Body of pancreas (tissue), 4 donors: ENCODE measurements at regions not wholly inside any gene's neighbourhood (a gene's known extent, or its start where the extent isn't known, plus 50 kb on each side); places are given as distances from the start of the nearest gene placed in this dataset.

Experiments used
- ATAC-seq: fragments of 150-250 bp; one replicate; pipeline ENCODE4 v1.9.1; 2016
- DNase-seq, 4 donors: peaks; one replicate each; pipeline ENCODE4 v3.0.0-alpha.2; 2019
- H3K27ac ChIP-seq, 4 donors: fragments of 200-600 bp; sonication (generic); 1 replicate in 3 of 4; 2 replicates in 1 of 4; pipeline versions ENCODE4 v1.5.1 to v1.6.1; 2016 to 2019; ENCODE audit warnings: mild to moderate bottlenecking in 1 of 4, mixed read lengths in 1 of 4, moderate library complexity in 1 of 4
- H3K27me3 ChIP-seq, 2 donors: fragments of 200-600 bp; sonication (generic); one replicate each; pipeline ENCODE4 v1.6.0; 2016; ENCODE audit warnings: mild to moderate bottlenecking in 1 of 2
- H3K36me3 ChIP-seq, 2 donors: fragments of 200-600 bp; sonication (generic); replicated peaks in 1 of 2; 2 replicates each; pipeline ENCODE4 v1.5.1; 2016; ENCODE audit warnings: low read depth in 2 of 2; ENCODE audit not compliant: insufficient read depth in 1 of 2
- H3K4me1 ChIP-seq: fragments of 200-600 bp; sonication (generic); one replicate; pipeline ENCODE4 v1.6.0; 2016
- H3K4me3 ChIP-seq, 2 donors: fragments of 200-600 bp; sonication (generic); 1 replicate in 1 of 2; 2 replicates in 1 of 2; pipeline ENCODE4 v1.5.1; 2016 to 2019
- H3K9me3 ChIP-seq, 3 donors: fragments of 200-600 bp; sonication (generic); 1 replicate in 2 of 3; 2 replicates in 1 of 3; pipeline ENCODE4 v1.5.1; 2016
- CTCF ChIP-seq, 7 experiments: fragments of 450-650 bp in 4 of 7; fragments of 200-600 bp in 3 of 7; sonication (generic) in 3 of 7; IDR thresholded peaks; one replicate each; pipeline ENCODE4 v1.5.1; 2016 to 2019; ENCODE audit warnings: antibody characterized with exemption in 7 of 7
- POLR2A ChIP-seq, 3 donors: fragments of 450-650 bp; IDR thresholded peaks; one replicate each; pipeline ENCODE4 v1.6.1; 2016; ENCODE audit warnings: antibody characterized with exemption in 3 of 3, mild to moderate bottlenecking in 2 of 3
- WGBS, 2 donors: methylation state at CpG; one replicate each; pipeline ENCODE4 v1.1.5; 2017; 5-methylcytosine and 5-hydroxymethylcytosine counted together
- intact Hi-C: fragments of 100-400 bp; cut with DNase I; formaldehyde crosslinking; loops from one replicate; pipeline ENCODE4 v1.15.1; 2023

- intact Hi-C loops = no loop called here
- 33 to 39% methylated on average over 2 of the region's 2 CpGs for WGBS, 2 donors
- Histone ChIP-seq H3K4me3 (no peak overlapping the region), H3K36me3 (no peaks in the 10 kb centered on the region), H3K27me3 (no peaks in the 10 kb centered on the region), H3K27ac (no peak overlapping the region), H3K4me1 (no peaks in the 10 kb centered on the region), H3K9me3 (no peaks in the 10 kb centered on the region)
- TF ChIP-seq POLR2A (IDR thresholded peaks at IDR 0.05) (no peak), CTCF (IDR thresholded peaks at IDR 0.05) (no peak)
- DNase-seq (no peak), ATAC-seq (no peak)
These were observed 302.0 kb upstream of the CHRM2 start for GRCh38 chr7:136566491-136566890.

GRCh38 chr7:136555933-136556332 is 312.5 kb upstream of the CHRM2 start:
- no peaks in the 10 kb centered on the region for H3K4me1 ChIP-seq
- no peak overlapping the region for H3K27ac ChIP-seq
- H3K36me3 ChIP-seq = no peaks in the 10 kb centered on the region
- no peak overlapping the region for H3K4me3 ChIP-seq
- no peaks in the 10 kb centered on the region for H3K9me3 ChIP-seq
- 54% methylated on average over 5 of the region's 5 CpGs for WGBS, 2 donors
- DNase-seq (no peak), ATAC-seq (no peak)
- H3K27me3 ChIP-seq = no peaks in the 10 kb centered on the region
- intact Hi-C loops = no loop called here
- TF ChIP-seq CTCF (IDR thresholded peaks at IDR 0.05) (no peak), POLR2A (IDR thresholded peaks at IDR 0.05) (no peak)

- Histone ChIP-seq H3K4me3 (no peak overlapping the region), H3K27me3 (no peaks in the 10 kb centered on the region), H3K36me3 (no peaks in the 10 kb centered on the region), H3K27ac (no peak overlapping the region), H3K9me3 (no peaks in the 10 kb centered on the region), H3K4me1 (no peaks in the 10 kb centered on the region)
- DNase-seq (no peak), ATAC-seq (no peak)
- no peak for TF ChIP-seq CTCF (IDR thresholded peaks at IDR 0.05)
- 77 to 78% methylated on average over 1 of the region's 1 CpG for WGBS, 2 donors
- intact Hi-C loops = no loop called here
These were observed 316.8 kb upstream of the CHRM2 start for GRCh38 chr7:136551618-136552017.

- TF ChIP-seq POLR2A (IDR thresholded peaks at IDR 0.05) (no peak), CTCF (IDR thresholded peaks at IDR 0.05) (no peak)
- 21 to 32% methylated on average over 1 of the region's 1 CpG for WGBS, 2 donors
- DNase-seq (no peak), ATAC-seq (no peak)
- Histone ChIP-seq H3K4me1 (no peaks in the 10 kb centered on the region), H3K9me3 (no peaks in the 10 kb centered on the region), H3K27ac (no peak overlapping the region), H3K27me3 (no peaks in the 10 kb centered on the region), H3K4me3 (no peak overlapping the region), H3K36me3 (no peaks in the 10 kb centered on the region)
- intact Hi-C loops = no loop called here
These were observed 318.7 kb upstream of the CHRM2 start for GRCh38 chr7:136549756-136550155.

- H3K27ac ChIP-seq = no peak overlapping the region
- ATAC-seq = no peak
- WGBS, 2 donors = 61 to 63% methylated on average over 8 of the region's 8 CpGs
- no peaks in the 10 kb centered on the region for H3K9me3 ChIP-seq
- no peak for TF ChIP-seq CTCF (IDR thresholded peaks at IDR 0.05)
- no peak for TF ChIP-seq POLR2A (IDR thresholded peaks at IDR 0.05)
- no peak overlapping the region for H3K4me3 ChIP-seq
- no peak for DNase-seq
- H3K36me3 ChIP-seq = no peaks in the 10 kb centered on the region
- H3K4me1 ChIP-seq = no peaks in the 10 kb centered on the region
- no peaks in the 10 kb centered on the region for H3K27me3 ChIP-seq
- intact Hi-C loops = no loop called here
These were observed 334.7 kb upstream of the CHRM2 start for GRCh38 chr7:136533732-136534131.
